ENCODE measurements at regions not wholly inside any gene's neighbourhood (a gene's known extent, or its start where the extent isn't known, plus 50 kb on each side); places are given as distances from the start of the nearest gene placed in this dataset.

GRCh38 chr9:73805111-73805510, 653.4 kb downstream of the ANXA1 start:
- DNase-seq, result no peak

DNA sequence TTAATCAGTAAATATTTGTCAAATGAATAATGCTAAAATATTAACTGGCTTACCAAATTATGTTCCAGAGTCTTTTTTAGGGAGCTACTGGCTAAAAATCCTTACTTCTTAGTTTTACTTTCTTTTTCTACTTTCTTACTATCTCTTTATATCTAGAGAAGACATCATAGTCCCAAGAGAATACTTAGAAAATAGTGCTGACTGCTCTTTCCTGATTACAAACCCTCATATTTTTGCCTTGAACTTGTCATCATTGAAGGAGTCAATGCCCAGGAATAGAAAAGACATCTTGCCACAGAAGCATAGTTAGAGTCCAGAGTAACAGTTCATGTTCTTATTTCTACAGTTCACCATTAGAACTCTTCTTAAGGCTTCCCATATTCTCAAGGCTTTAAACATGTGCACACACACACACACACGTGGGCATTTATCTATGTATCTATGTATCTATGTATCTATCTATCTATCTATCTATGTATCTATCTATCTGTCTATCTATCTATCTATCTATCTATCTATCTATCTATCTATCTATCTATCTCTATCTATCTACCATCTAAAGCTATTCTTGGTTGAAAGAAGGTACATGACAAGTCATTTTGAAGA, 654.3 kb downstream of the ANXA1 start:
- peak; percentile 54 for DNase-seq

GRCh38 chr9:73806876-73807275, 655.2 kb downstream of the ANXA1 start:
- DNase-seq, result no peak

DNA sequence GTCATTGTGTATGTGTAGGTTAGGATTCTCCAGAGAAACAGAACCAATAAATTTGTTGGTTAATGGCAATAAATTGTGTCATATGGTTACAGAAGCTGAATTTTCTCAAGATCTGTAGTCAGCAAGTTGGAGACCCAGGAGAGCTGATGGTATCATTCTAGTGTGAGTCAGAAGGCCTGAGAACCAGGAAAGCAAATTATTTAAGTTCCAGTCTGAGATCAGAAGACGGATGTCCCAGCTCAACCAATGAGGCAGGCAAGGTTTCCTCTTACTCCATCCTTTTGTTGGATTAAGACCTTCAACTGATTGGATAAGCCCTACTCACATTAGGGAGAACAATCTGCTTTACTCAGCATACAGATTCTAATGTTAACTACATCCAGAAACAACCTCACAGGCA, 656.3 kb downstream of the ANXA1 start:
- DNase-seq, result no peak

DNA sequence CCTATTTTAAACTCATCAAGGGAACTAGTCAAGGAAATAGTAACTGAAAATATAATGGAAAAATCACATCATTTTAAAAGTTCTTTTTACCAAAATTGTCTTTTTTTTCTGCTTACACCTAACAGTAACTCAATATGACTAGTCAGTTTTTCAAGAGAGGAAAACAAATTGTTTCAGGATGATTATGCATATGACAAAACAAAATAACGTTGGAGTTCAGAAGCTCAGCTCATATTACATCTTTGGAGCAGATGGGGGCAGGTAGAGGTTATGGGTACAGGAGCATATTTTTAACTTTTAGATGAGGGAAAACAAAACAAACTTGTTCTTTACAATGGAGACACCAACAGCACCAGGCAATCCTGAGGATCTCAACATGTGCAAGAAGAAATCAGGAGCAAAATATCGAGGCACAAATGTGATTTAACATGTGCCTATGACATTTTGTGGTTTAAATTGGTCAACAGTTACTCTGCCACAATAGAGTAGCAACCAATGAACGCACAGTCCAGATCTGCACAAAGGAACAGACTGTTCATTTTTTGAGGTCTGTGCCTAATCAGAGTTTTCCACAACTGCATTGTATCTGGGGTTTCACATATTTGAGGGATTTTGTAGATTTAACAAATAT, 659.0 kb downstream of the ANXA1 start:
- no peak for DNase-seq

- no peak for DNase-seq
These were observed 661.9 kb downstream of the ANXA1 start for GRCh38 chr9:73813546-73813945.

GRCh38 chr9:73816905-73817304, 665.2 kb downstream of the ANXA1 start:
- no peak for DNase-seq

- DNase-seq, result no peak
These were observed 672.5 kb upstream of the RORB start for GRCh38 chr9:73824671-73825070.

DNA sequence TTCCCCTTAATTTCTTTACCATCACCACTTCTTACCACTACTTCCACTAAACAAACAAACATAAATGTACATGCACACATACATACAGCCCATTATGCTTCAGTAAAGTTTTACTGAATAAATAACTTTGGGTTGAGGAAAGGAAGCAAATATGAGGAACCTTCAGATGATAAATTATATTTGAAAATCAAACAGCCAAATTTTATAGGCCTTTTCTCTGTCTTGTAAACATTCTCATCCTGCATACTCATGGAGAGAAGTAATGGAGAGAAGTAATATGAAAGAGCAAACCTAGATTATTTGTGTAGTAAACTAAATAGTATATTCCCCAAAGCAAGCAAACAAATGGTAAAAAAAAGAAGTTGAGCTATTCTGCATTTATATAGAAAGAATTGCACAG, 658.3 kb upstream of the RORB start:
- DNase-seq, result no peak

DNA sequence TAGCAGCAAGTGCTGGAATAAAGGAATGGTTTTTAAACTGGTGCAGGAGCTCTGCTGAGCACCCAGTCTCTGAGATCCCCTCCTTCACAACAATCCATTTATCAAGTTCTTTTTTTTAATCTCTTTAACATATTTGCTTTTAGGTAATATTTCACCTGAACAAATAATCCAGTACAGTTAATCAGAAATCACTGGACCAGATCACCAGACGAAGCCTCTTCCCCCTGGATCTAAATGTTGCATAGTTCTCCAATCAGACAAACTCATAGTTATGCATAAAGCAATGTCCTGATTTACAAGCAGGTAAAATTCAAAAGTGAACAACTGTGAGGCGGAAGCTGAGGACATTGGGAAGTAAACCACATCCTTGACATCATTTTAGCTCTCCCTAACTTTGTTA, 657.7 kb upstream of the RORB start:
- DNase-seq, result no peak

GRCh38 chr9:73841018-73841417, 656.1 kb upstream of the RORB start:
- DNase-seq, result no peak

GRCh38 chr9:73844135-73844534, 653.0 kb upstream of the RORB start:
- DNase-seq, result no peak

GRCh38 chr9:73845539-73845938, 651.6 kb upstream of the RORB start:
- DNase-seq, result no peak

GRCh38 chr9:73845954-73846690, 651.0 kb upstream of the RORB start:
- DNase-seq, result no peak

DNA sequence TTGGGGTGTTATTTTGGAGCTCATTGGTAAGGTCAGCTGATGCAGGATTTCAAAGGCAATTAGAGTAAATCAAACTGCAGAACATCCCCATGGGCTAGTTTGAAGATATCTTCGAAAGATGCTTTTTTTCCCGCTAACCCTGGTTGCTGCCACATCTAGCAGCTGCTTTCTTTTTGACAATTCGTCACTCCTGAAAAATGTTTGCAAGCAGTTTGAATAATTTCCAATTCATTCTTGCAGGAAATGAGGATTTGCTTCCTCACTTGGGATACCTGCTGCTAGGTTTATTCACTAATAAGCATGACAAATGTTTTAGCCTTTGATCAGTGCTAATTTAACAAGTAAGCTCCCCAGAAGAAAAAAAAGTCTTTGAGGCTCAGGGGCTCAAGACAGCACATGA, 649.6 kb upstream of the RORB start:
- DNase-seq, result no peak

GRCh38 chr9:73853549-73853948, 643.6 kb upstream of the RORB start:
- no peak for DNase-seq

DNA sequence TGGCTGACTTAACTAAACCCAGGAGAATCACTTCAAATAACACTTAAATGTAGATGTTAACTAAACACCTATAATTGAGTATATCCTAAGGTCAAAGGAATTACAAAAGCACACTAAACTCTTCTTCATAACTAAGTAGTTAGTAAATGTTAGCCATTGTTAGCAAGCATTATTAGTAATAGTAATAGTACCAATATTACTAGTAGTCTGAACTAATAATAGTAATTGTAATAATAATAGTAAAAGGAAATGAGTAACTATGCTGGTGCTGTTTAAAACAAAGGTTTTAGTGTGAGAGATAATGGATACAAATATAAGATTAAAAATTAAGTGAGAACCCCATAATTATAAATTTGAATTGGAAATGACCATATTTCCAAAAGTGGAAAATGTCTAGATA, 641.9 kb upstream of the RORB start:
- DNase-seq, result no peak

- DNase-seq, result no peak
These were observed 633.2 kb upstream of the RORB start for GRCh38 chr9:73863924-73864323.

GRCh38 chr9:73866451-73866850, 630.7 kb upstream of the RORB start:
- no peak for DNase-seq

GRCh38 chr9:73869264-73869663, 627.9 kb upstream of the RORB start:
- DNase-seq, result peak; percentile 87

DNA sequence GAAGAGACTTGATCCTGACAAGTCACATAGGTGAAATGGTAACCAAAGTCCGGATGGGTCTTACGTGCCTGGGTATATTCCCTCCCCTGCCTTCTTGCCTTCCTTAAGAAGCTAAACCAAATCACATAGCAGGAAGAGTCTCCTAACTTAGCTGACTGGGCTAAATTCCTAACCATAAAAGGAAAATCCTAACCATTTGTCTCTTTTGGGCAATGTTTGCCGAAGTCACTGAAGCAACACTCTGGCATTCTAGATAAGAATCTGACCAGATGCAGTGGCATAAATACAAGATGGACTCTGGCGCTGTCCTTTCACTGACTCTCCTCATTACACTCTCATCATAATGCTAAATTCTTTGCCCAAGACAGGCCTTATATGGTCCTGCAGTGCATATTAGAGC, 625.5 kb upstream of the RORB start:
- DNase-seq, result no peak

GRCh38 chr9:73872701-73873100, 624.4 kb upstream of the RORB start:
- no peak for DNase-seq

GRCh38 chr9:73880101-73880500, 617.0 kb upstream of the RORB start:
- DNase-seq, result no peak

DNA sequence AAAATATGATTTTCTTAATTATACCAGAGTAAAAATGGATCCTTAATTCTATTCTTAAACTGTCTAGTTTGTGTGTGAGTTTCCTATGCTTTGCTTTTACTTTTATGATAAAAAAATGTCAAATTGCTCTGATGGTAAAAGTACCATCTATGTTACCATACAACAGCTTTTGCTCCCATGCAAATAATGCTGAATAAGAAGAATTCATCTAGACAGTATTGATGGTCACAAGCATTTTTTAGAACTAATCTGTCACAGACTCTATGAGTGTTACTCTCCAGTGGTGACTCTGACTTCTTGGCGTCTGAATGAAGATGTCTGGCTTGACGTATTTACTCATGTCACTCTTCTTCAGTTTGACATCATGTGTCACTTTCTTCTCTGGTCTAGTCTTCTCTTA, 608.1 kb upstream of the RORB start:
- DNase-seq, result no peak

All from OCI-M1 (cell line).